SU-DHL-6 (cell line): ENCODE measurements at regions not wholly inside any gene's neighbourhood (a gene's known extent, or its start where the extent isn't known, plus 50 kb on each side); places are given as distances from the start of the nearest gene placed in this dataset.

ENCODE experiments used
- H2AFZ ChIP-seq: fragments of 200-600 bp; sonication (generic); 2 replicates; pipeline ENCODE4 v1.6.1; 2014; ENCODE audit warnings: low read depth, mild to moderate bottlenecking, moderate library complexity, mixed read lengths, antibody characterized with exemption, low read length; ENCODE audit not compliant: severe bottlenecking
- H3F3A ChIP-seq: fragments of 200-600 bp; shearing (Covaris generic); 2 replicates; pipeline ENCODE4 v1.6.0; 2016; ENCODE audit warnings: antibody characterized with exemption, mild to moderate bottlenecking; ENCODE audit not compliant: insufficient read depth
- H3K27ac ChIP-seq: fragments of 200-600 bp; sonication (generic); 2 replicates; pipeline ENCODE4 v1.5.1; 2016; ENCODE audit warnings: low read depth, mild to moderate bottlenecking, low read length, moderate library complexity, mixed read lengths
- H3K27me3 ChIP-seq: fragments of 200-600 bp; sonication (generic), shearing (Covaris generic); 2 replicates; pipeline ENCODE4 v1.6.0; 2014; ENCODE audit warnings: mild to moderate bottlenecking, low read length
- H3K36me3 ChIP-seq: fragments of 200-600 bp; sonication (generic); 2 replicates; pipeline ENCODE4 v1.6.1; 2014; ENCODE audit warnings: mild to moderate bottlenecking, low read length, mixed read lengths
- H3K4me2 ChIP-seq: fragments of 300-600, 200-600 bp; shearing (Covaris generic), sonication (generic); 2 replicates; pipeline ENCODE4 v1.6.0; 2014; ENCODE audit warnings: low read length, low read depth, mild to moderate bottlenecking; ENCODE audit not compliant: poor library complexity, severe bottlenecking
- H3K4me3 ChIP-seq: fragments of 200-600 bp; sonication (generic); 2 replicates; pipeline ENCODE4 v1.5.1; 2014; ENCODE audit warnings: antibody characterized with exemption, low read length, mild to moderate bottlenecking, mixed read lengths; ENCODE audit not compliant: insufficient read depth, poor library complexity, severe bottlenecking
- H3K79me2 ChIP-seq: fragments of 200-600 bp; sonication (generic); 2 replicates; pipeline ENCODE4 v1.6.1; 2014; ENCODE audit warnings: mild to moderate bottlenecking, low read length, moderate library complexity; ENCODE audit not compliant: insufficient read depth
- H3K9ac ChIP-seq: fragments of 200-600 bp; sonication (generic); 2 replicates; pipeline ENCODE4 v1.7.0; 2014; ENCODE audit warnings: mild to moderate bottlenecking, low read length
- H3K9me2 ChIP-seq: fragments of 200-600 bp; sonication (generic); replicated peaks from 2 replicates; pipeline ENCODE4 v1.6.1; 2014; ENCODE audit warnings: low read length; ENCODE audit not compliant: insufficient read depth
- H3K9me3 ChIP-seq: fragments of 200-600 bp; sonication (generic); 2 replicates; pipeline ENCODE4 v1.6.1; 2014; ENCODE audit warnings: low read length, mixed read lengths; ENCODE audit not compliant: insufficient read depth
- H4K20me1 ChIP-seq: fragments of 200-600 bp; sonication (generic); 2 replicates; pipeline ENCODE4 v1.6.1; 2014; ENCODE audit warnings: low read depth, mild to moderate bottlenecking, antibody characterized with exemption, low read length, moderate library complexity, mixed read lengths
- CTCF ChIP-seq: fragments of 200-600 bp; sonication (generic); IDR thresholded peaks from one replicate; pipeline ENCODE4 v1.5.1; 2017; ENCODE audit warnings: antibody characterized with exemption, mild to moderate bottlenecking, low read length, moderate library complexity; ENCODE audit not compliant: insufficient read depth, poor library complexity, severe bottlenecking
- EZH2phosphoT487 ChIP-seq: fragments of 200-600 bp; sonication (generic), shearing (Covaris generic); conservative IDR thresholded peaks from 2 replicates; pipeline ENCODE4 v1.6.1; 2018; ENCODE audit warnings: mild to moderate bottlenecking, antibody characterized with exemption, low read length, moderate library complexity, mixed read lengths

- Histone ChIP-seq H3K4me2 (no peak overlapping the region), H3K9ac (no peak overlapping the region), H3K9me2 (no peaks in the 10 kb centered on the region), H3K9me3 (no peaks in the 10 kb centered on the region), H3K36me3 (no peaks in the 10 kb centered on the region), H3K4me3 (no peak overlapping the region), H3K27ac (no peak overlapping the region), H2AFZ (no peak overlapping the region), H3K79me2 (no peaks in the 10 kb centered on the region), H4K20me1 (no peaks in the 10 kb centered on the region), H3K27me3 (no peaks in the 10 kb centered on the region), H3F3A (no peaks in the 10 kb centered on the region)
- TF ChIP-seq EZH2phosphoT487 (no peak), CTCF (no peak)
These were observed 66.1 kb upstream of the ZBTB40 start for GRCh38 chr1:22385537-22385936.

GRCh38 chr1:22386774-22387173 lies 64.9 kb upstream of the ZBTB40 start:
- H3K9me3 ChIP-seq = no peaks in the 10 kb centered on the region

GRCh38 chr1:22387919-22388580 lies 63.6 kb upstream of the ZBTB40 start:
- Histone ChIP-seq H3K9ac (no peak overlapping the region), H3F3A (no peaks in the 10 kb centered on the region), H3K9me3 (no peaks in the 10 kb centered on the region), H2AFZ (no peak overlapping the region), H4K20me1 (no peaks in the 10 kb centered on the region), H3K4me2 (no peak overlapping the region), H3K27me3 (no peaks in the 10 kb centered on the region), H3K36me3 (no peaks in the 10 kb centered on the region), H3K9me2 (no peaks in the 10 kb centered on the region), H3K79me2 (no peaks in the 10 kb centered on the region), H3K27ac (no peak overlapping the region), H3K4me3 (no peak overlapping the region)
- TF ChIP-seq EZH2phosphoT487 (no peak), CTCF (no peak)

More at GRCh38 chr1:22386774-22387173, 64.9 kb upstream of the ZBTB40 start:
- Histone ChIP-seq H3K9ac (no peak overlapping the region), H3K4me2 (no peak overlapping the region), H3K79me2 (no peaks in the 10 kb centered on the region), H2AFZ (no peak overlapping the region), H3K27me3 (no peaks in the 10 kb centered on the region), H3K4me3 (no peak overlapping the region), H3K9me2 (no peaks in the 10 kb centered on the region), H3K27ac (no peak overlapping the region), H4K20me1 (no peaks in the 10 kb centered on the region), H3F3A (no peaks in the 10 kb centered on the region), H3K36me3 (no peaks in the 10 kb centered on the region)
- no peak for TF ChIP-seq CTCF
- TF ChIP-seq EZH2phosphoT487 = no peak
